ENCODE measurements at regions not wholly inside any gene's neighbourhood (a gene's known extent, or its start where the extent isn't known, plus 50 kb on each side); places are given as distances from the start of the nearest gene placed in this dataset.

DNA sequence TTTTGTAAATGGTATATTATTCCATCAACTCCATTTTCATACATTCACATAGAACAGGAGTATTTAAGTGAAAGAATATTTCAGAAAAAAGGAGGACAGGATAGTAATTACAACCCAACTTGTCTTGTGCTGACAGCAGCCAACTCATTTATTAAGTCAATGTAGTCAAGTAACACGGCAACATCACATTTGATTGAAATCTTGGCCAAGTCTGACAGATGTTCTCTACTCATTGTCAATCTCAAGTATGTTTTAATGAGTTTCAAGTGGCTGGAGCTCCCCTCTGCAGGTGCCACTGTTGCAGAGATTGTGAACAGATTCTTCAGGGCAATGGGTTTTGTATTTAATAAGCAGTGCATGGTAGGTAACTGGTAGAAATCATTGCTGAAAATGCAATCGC, 332.5 kb downstream of the C4orf33 start:
- Histone ChIP-seq H3K79me2 (no peaks in the 10 kb centered on the region), H3K27me3 (ENCODE audit: control insufficient read depth, insufficient read depth, low read length) (no peaks in the 10 kb centered on the region), H3K4me3 (ENCODE audit: low read depth, low read length) (no peak overlapping the region), H3K4me1 (no peaks in the 10 kb centered on the region), H3K27ac (no peak overlapping the region), H3K9me3 (ENCODE audit: control insufficient read depth, low read length) (no peaks in the 10 kb centered on the region), H3K4me2 (ENCODE audit: low read length) (no peak overlapping the region), H3K9ac (no peak overlapping the region), H2AFZ (no peak overlapping the region), H3K36me3 (ENCODE audit: control insufficient read depth, insufficient read depth, low read length) (no peaks in the 10 kb centered on the region)
- TF ChIP-seq, protein P1, sequence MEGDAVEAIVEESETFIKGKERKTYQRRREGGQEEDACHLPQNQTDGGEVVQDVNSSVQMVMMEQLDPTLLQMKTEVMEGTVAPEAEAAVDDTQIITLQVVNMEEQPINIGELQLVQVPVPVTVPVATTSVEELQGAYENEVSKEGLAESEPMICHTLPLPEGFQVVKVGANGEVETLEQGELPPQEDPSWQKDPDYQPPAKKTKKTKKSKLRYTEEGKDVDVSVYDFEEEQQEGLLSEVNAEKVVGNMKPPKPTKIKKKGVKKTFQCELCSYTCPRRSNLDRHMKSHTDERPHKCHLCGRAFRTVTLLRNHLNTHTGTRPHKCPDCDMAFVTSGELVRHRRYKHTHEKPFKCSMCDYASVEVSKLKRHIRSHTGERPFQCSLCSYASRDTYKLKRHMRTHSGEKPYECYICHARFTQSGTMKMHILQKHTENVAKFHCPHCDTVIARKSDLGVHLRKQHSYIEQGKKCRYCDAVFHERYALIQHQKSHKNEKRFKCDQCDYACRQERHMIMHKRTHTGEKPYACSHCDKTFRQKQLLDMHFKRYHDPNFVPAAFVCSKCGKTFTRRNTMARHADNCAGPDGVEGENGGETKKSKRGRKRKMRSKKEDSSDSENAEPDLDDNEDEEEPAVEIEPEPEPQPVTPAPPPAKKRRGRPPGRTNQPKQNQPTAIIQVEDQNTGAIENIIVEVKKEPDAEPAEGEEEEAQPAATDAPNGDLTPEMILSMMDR (IDR thresholded peaks at IDR 0.05), result no peak

DNA sequence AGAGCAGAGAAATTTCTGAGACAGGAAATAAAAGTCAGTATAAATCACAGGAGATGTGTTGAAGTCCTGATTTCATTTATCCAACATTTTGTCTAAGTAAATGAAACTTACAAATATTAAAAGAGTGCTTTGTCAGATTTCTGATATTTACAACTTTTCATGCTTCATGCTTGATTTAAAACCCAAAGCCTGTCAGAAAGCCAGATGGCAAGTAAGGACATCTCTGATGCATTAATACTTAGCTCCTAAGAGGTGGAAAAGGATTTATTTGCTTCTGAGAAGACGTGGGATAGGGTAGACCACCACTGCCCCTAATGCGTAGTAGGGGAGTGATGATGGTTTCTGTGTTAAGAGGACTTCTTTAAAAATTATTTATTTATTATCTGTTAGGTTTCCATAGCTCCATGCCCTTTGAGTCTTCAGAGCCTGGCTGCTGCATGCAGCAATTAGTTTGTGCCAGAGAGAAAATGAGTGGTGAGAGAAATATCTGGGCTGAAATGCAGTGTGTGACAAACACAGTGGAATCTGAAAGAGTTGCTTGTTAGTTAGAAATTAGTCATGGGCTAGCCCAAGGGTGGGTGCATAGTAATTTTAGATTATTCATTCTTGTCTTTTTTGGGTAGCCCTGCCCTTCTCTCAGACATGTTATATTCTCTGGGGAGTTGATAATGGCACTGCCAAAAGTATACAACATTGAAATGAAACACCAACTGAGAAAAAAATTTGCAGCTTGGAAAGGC, 333.8 kb downstream of the C4orf33 start:
- no peak overlapping the region for H3K9ac ChIP-seq
- H2AFZ ChIP-seq, result no peak overlapping the region
- no peaks in the 10 kb centered on the region for H3K4me1 ChIP-seq
- no peaks in the 10 kb centered on the region for H3K79me2 ChIP-seq
- H3K27me3 ChIP-seq (ENCODE audit: control insufficient read depth, insufficient read depth, low read length), result no peaks in the 10 kb centered on the region
- H3K27ac ChIP-seq, result no peak overlapping the region
- H3K36me3 ChIP-seq (ENCODE audit: control insufficient read depth, insufficient read depth, low read length), result no peaks in the 10 kb centered on the region
- TF ChIP-seq, protein P1 (IDR thresholded peaks at IDR 0.05), result no peak
- H3K4me2 ChIP-seq (ENCODE audit: low read length), result no peak overlapping the region
- H3K4me3 ChIP-seq (ENCODE audit: low read depth, low read length), result no peak overlapping the region
- H3K9me3 ChIP-seq (ENCODE audit: control insufficient read depth, low read length), result no peaks in the 10 kb centered on the region

DNA sequence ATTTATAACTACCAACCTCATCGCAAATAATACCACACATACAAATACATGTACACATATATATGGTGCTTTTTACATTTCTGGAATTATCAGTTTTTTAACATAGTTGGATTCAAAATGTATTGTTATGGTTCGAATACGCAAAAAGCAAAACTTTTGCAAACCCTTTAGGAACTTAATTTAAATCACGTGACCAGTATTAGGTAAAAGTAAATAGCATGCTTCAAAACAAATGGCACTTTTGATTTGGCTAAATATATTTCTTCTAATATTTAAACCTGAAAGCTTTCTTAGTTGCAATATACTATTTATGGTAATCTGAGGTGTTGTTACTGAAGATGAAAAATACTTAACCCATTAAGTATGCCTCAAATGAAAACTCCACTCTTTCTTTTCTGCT, 341.4 kb downstream of the C4orf33 start:
- Histone ChIP-seq H3K79me2 (no peaks in the 10 kb centered on the region), H3K27ac (no peak overlapping the region), H3K27me3 (ENCODE audit: control insufficient read depth, insufficient read depth, low read length) (no peaks in the 10 kb centered on the region), H3K4me1 (no peaks in the 10 kb centered on the region), H3K9ac (no peak overlapping the region), H3K4me3 (ENCODE audit: low read depth, low read length) (no peak overlapping the region), H3K36me3 (ENCODE audit: control insufficient read depth, insufficient read depth, low read length) (no peaks in the 10 kb centered on the region), H2AFZ (no peak overlapping the region), H3K4me2 (ENCODE audit: low read length) (no peak overlapping the region), H3K9me3 (ENCODE audit: control insufficient read depth, low read length) (no peaks in the 10 kb centered on the region)
- TF ChIP-seq, protein P1 (IDR thresholded peaks at IDR 0.05), result no peak

DNA sequence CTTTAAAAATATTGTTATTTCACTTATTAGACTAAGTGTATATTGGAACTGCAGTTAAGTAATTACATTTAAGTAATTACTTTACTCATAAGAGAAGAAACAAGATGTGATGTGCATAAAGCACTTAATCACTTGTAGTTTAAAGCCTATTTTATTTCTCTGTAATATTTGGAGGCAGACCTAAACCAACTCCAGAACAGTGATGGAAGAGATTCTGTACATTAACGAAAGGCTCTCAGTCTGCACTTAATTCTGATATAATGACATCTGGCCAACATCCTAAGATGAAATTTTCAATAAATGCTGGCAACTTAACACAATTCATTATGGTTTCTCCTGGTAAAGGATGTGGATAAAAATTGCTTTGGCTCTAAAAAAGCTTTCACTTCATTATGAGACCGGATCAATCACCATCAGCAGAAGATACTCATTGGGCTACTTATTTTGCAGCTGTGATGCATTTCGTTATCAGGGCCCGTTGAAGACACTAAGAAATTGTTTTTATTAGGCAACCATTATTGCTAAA, 342.6 kb downstream of the C4orf33 start:
- H3K27ac ChIP-seq, result no peak overlapping the region
- no peak overlapping the region for H3K4me2 ChIP-seq (ENCODE audit: low read length)
- H3K4me3 ChIP-seq (ENCODE audit: low read depth, low read length), result no peak overlapping the region
- H3K27me3 ChIP-seq (ENCODE audit: control insufficient read depth, insufficient read depth, low read length), result no peaks in the 10 kb centered on the region
- no peak overlapping the region for H3K9ac ChIP-seq
- no peak overlapping the region for H2AFZ ChIP-seq
- no peaks in the 10 kb centered on the region for H3K4me1 ChIP-seq
- H3K9me3 ChIP-seq (ENCODE audit: control insufficient read depth, low read length), result no peaks in the 10 kb centered on the region
- no peaks in the 10 kb centered on the region for H3K79me2 ChIP-seq
- TF ChIP-seq, protein P1 (IDR thresholded peaks at IDR 0.05), result no peak
- H3K36me3 ChIP-seq (ENCODE audit: control insufficient read depth, insufficient read depth, low read length), result no peaks in the 10 kb centered on the region

DNA sequence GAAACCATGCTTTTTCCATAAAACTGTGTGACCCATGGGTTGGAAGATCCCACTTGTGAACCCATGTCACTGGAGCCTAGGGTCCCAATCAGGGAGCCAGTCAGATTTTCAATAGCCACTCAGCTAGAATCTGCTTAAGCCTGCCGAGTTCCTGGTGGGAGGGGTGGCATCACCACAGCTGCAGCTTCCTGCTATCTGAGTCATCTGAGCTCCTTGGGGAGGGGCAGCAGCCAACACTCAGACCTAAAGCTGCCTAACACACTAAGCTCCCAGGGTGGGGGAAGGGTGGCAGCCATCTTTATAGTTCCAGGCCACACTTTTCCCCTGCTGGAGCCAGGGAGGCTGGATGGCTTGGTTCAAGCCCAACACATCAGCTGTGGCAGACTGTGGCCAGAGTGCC, 350.1 kb downstream of the C4orf33 start:
- Histone ChIP-seq H3K36me3 (ENCODE audit: control insufficient read depth, insufficient read depth, low read length) (no peaks in the 10 kb centered on the region), H3K9me3 (ENCODE audit: control insufficient read depth, low read length) (no peaks in the 10 kb centered on the region), H2AFZ (no peak overlapping the region), H3K9ac (no peak overlapping the region), H3K27me3 (ENCODE audit: control insufficient read depth, insufficient read depth, low read length) (no peaks in the 10 kb centered on the region), H3K79me2 (no peaks in the 10 kb centered on the region), H3K4me1 (no peaks in the 10 kb centered on the region), H3K4me2 (ENCODE audit: low read length) (no peak overlapping the region), H3K4me3 (ENCODE audit: low read depth, low read length) (no peak overlapping the region), H3K27ac (no peak overlapping the region)
- TF ChIP-seq, protein P1 (IDR thresholded peaks at IDR 0.05), result no peak
